ENCODE measurements at regions not wholly inside any gene's neighbourhood (a gene's known extent, or its start where the extent isn't known, plus 50 kb on each side); places are given as distances from the start of the nearest gene placed in this dataset.

DNA sequence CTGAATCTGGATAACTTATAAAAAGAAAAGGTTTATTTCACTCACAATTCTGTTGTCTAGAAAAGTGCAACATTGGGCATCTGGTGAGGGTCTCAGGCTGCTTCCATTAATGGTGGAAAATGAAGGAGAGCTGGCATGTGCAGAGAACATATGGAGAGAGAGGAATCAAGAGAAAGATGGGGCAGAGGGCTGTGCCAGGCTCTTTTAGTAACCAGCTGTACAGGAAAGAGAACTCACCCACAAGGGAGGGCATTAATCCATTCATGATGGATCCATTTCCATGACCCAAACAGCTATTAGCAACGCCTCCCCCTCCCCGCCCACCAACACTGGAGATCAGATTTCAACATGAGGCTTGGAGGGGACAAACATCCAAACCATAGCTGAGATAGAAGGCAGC lies 61.7 kb upstream of the LYZL1 start:
- TF ChIP-seq POLR2A (IDR thresholded peaks at IDR 0.05) = no peak
- TF ChIP-seq, protein P1, sequence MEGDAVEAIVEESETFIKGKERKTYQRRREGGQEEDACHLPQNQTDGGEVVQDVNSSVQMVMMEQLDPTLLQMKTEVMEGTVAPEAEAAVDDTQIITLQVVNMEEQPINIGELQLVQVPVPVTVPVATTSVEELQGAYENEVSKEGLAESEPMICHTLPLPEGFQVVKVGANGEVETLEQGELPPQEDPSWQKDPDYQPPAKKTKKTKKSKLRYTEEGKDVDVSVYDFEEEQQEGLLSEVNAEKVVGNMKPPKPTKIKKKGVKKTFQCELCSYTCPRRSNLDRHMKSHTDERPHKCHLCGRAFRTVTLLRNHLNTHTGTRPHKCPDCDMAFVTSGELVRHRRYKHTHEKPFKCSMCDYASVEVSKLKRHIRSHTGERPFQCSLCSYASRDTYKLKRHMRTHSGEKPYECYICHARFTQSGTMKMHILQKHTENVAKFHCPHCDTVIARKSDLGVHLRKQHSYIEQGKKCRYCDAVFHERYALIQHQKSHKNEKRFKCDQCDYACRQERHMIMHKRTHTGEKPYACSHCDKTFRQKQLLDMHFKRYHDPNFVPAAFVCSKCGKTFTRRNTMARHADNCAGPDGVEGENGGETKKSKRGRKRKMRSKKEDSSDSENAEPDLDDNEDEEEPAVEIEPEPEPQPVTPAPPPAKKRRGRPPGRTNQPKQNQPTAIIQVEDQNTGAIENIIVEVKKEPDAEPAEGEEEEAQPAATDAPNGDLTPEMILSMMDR (IDR thresholded peaks at IDR 0.05) = no peak

Data from tibial nerve (tissue), 3 donors.